ENCODE measurements at regions not wholly inside any gene's neighbourhood (a gene's known extent, or its start where the extent isn't known, plus 50 kb on each side); places are given as distances from the start of the nearest gene placed in this dataset.
"Not testable (repeated sequence)": the region's sequence is repeated elsewhere in the genome, so short reads cannot be mapped to it uniquely, and the experiment has no call there.

GRCh38 chr3:182331341-182331740, 462.0 kb upstream of the ATP11B start:
- H3K27me3 ChIP-seq (ENCODE audit: control insufficient read depth, insufficient read depth, low read length) = no peaks in the 10 kb centered on the region
- H3K4me3 ChIP-seq (ENCODE audit: low read length) = no peak overlapping the region
- H3K9me3 ChIP-seq (ENCODE audit: control insufficient read depth, low read depth, low read length) = no peaks in the 10 kb centered on the region
- no peaks in the 10 kb centered on the region for H3K36me3 ChIP-seq (ENCODE audit: control insufficient read depth, insufficient read depth, low read length)
- WGBS (ENCODE audit: insufficient coverage, low lambda C conversion rate) = 100% methylated on average over 1 of the region's 4 CpGs
- H3K27ac ChIP-seq (ENCODE audit: low read length) = no peak overlapping the region
- H3K4me1 ChIP-seq (ENCODE audit: control insufficient read depth, insufficient read depth, low read length) = no peaks in the 10 kb centered on the region
- DNase-seq = no peak

- Histone ChIP-seq H3K4me3 (ENCODE audit: low read length) (no peak overlapping the region), H3K9me3 (ENCODE audit: control insufficient read depth, low read depth, low read length) (no peaks in the 10 kb centered on the region), H3K27me3 (ENCODE audit: control insufficient read depth, insufficient read depth, low read length) (no peaks in the 10 kb centered on the region), H3K27ac (ENCODE audit: low read length) (no peak overlapping the region), H3K36me3 (ENCODE audit: control insufficient read depth, insufficient read depth, low read length) (no peaks in the 10 kb centered on the region), H3K4me1 (ENCODE audit: control insufficient read depth, insufficient read depth, low read length) (no peaks in the 10 kb centered on the region)
- WGBS (ENCODE audit: insufficient coverage, low lambda C conversion rate) = no CpG with 5 or more reads among the region's 1 CpG
- no peak for DNase-seq
These were observed 451.1 kb upstream of the ATP11B start for GRCh38 chr3:182342252-182342651.

GRCh38 chr3:182344026-182344425, 449.3 kb upstream of the ATP11B start:
- not testable (repeated sequence) for H3K4me1 ChIP-seq (ENCODE audit: control insufficient read depth, insufficient read depth, low read length); H3K27ac ChIP-seq (ENCODE audit: low read length); DNase-seq; H3K27me3 ChIP-seq (ENCODE audit: control insufficient read depth, insufficient read depth, low read length); H3K36me3 ChIP-seq (ENCODE audit: control insufficient read depth, insufficient read depth, low read length); H3K9me3 ChIP-seq (ENCODE audit: control insufficient read depth, low read depth, low read length); H3K4me3 ChIP-seq (ENCODE audit: low read length)

DNA sequence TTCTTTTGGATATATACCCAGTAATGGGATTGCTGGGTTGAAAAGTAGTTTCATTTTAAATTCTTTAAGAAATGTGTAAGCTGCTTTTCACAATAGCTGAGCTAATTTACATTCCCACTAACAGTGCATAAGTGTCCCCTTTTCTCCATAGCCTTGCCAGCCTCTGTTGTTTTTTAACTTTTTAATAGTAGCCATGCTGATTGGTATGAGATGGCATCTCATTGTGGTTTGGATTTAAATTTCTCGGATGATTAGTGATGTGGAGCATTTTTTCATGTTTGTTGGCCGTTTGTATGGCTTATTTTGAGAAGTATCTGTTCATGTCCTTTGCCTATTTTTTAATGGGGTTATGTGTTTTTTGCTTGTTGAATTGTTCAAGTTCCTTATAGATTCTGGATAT, 444.3 kb upstream of the ATP11B start:
- no peak for DNase-seq
- WGBS (ENCODE audit: insufficient coverage, low lambda C conversion rate) = no CpG with 5 or more reads among the region's 2 CpGs
- no peak overlapping the region for H3K27ac ChIP-seq (ENCODE audit: low read length)
- no peaks in the 10 kb centered on the region for H3K9me3 ChIP-seq (ENCODE audit: control insufficient read depth, low read depth, low read length)
- no peaks in the 10 kb centered on the region for H3K36me3 ChIP-seq (ENCODE audit: control insufficient read depth, insufficient read depth, low read length)
- H3K4me3 ChIP-seq (ENCODE audit: low read length) = no peak overlapping the region
- H3K27me3 ChIP-seq (ENCODE audit: control insufficient read depth, insufficient read depth, low read length) = no peaks in the 10 kb centered on the region
- no peaks in the 10 kb centered on the region for H3K4me1 ChIP-seq (ENCODE audit: control insufficient read depth, insufficient read depth, low read length)

DNA sequence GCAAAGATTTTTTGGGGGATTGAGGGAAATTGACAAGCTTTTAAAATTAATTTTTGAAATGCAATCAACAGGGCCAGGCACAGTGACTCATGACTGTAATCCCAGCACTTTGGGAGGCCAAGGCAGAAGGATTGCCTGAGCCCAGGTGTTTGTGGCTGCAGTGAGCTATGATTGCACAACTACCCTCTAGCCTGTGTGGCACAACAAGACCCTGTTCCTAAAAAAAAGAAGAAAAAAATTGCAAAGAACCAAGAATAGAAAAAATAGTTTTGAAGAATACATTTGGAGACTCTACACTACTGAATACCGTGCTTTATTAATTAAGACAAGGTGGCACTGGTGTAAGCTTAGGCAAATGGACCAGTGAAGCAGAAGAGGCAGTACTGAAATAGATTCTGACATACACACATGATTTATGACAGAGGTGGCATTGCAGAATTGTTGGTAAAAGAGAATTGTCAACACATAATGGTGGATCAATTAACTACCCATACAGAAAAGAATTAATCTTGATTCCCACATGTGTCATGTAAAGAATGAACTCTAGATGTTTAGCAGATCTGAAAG, 443.3 kb upstream of the ATP11B start:
- Histone ChIP-seq H3K9me3 (ENCODE audit: control insufficient read depth, low read depth, low read length) (no peaks in the 10 kb centered on the region), H3K36me3 (ENCODE audit: control insufficient read depth, insufficient read depth, low read length) (no peaks in the 10 kb centered on the region), H3K4me1 (ENCODE audit: control insufficient read depth, insufficient read depth, low read length) (no peaks in the 10 kb centered on the region), H3K27ac (ENCODE audit: low read length) (no peak overlapping the region), H3K4me3 (ENCODE audit: low read length) (no peak overlapping the region), H3K27me3 (ENCODE audit: control insufficient read depth, insufficient read depth, low read length) (no peaks in the 10 kb centered on the region)
- DNase-seq = no peak
- WGBS (ENCODE audit: insufficient coverage, low lambda C conversion rate) = 88% methylated on average over 1 of the region's 1 CpG

DNA sequence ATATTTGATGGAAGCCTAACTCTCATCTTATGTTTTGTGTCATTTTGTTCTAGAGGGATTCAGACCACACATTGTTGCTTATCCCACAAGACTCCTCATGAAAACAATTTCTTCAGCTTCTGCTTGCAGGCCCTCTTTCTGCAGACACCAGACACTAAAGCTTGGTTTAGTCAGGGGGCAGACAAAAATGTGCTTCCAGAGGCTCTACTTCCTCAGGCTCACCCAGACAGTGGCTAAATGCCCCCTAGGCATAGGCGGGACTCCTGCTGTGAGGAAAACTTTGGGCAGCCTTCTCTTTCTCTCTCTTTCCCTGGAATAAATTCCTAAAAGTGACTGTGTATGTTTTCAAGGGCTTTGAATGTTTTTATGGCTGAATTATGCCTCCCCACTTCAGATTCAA, 435.4 kb upstream of the ATP11B start:
- Histone ChIP-seq H3K9me3 (ENCODE audit: control insufficient read depth, low read depth, low read length) (no peaks in the 10 kb centered on the region), H3K36me3 (ENCODE audit: control insufficient read depth, insufficient read depth, low read length) (no peaks in the 10 kb centered on the region), H3K27ac (ENCODE audit: low read length) (no peak overlapping the region), H3K27me3 (ENCODE audit: control insufficient read depth, insufficient read depth, low read length) (no peaks in the 10 kb centered on the region), H3K4me1 (ENCODE audit: control insufficient read depth, insufficient read depth, low read length) (no peaks in the 10 kb centered on the region), H3K4me3 (ENCODE audit: low read length) (no peak overlapping the region)
- no peak for DNase-seq
- no CpG with 5 or more reads among the region's 1 CpG for WGBS (ENCODE audit: insufficient coverage, low lambda C conversion rate)

GRCh38 chr3:182364323-182364722, 429.0 kb upstream of the ATP11B start:
- Histone ChIP-seq H3K4me3 (ENCODE audit: low read length) (no peak overlapping the region), H3K27ac (ENCODE audit: low read length) (no peak overlapping the region), H3K36me3 (ENCODE audit: control insufficient read depth, insufficient read depth, low read length) (no peaks in the 10 kb centered on the region), H3K27me3 (ENCODE audit: control insufficient read depth, insufficient read depth, low read length) (no peaks in the 10 kb centered on the region), H3K9me3 (ENCODE audit: control insufficient read depth, low read depth, low read length) (no peaks in the 10 kb centered on the region), H3K4me1 (ENCODE audit: control insufficient read depth, insufficient read depth, low read length) (no peaks in the 10 kb centered on the region)
- WGBS (ENCODE audit: insufficient coverage, low lambda C conversion rate) = no CpG with 5 or more reads among the region's 6 CpGs
- no peak for DNase-seq

DNA sequence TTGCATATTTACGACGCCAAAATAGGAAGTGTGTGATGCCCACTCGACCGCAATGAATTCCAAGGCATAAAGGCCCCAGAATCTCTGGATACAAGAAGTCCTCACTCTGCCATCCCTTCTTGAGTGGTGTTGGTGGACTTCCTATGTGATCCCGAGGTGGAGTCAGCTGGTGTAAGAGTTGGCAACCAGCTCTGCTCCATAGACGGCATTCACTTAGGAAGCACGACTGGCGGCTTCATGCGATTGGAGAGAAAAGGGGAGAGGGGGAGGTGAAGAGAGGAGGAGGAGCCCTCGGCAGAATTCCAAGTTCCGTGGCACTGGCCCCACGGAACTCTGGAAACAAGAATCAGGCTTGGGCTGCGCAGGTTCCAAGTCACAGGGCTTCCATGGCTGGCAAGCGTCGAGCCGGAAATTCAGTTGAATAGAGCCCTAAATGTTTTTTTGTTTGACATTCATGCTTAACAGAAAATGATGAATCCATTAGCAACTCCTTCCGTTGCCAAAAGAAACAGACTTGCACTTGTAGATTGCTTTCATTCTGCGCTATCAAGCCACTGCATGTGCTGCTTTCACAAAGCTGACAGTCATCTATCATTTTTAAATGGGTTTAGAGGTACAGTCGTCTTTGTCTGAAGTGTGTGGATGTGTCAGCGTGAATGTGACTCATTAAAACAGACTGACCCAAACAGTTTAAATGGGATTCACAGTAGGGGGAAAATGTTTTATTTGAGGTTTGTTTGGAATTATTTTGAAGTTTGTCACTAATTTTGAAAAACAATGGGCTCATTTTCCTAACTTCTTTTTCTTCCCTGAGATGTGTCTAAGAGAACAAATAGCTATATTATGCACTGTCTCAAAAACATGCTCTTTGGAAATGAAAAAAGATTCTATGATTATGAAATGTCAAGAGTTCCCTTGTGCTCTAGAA, 428.3 kb upstream of the ATP11B start:
- Histone ChIP-seq H3K36me3 (ENCODE audit: control insufficient read depth, insufficient read depth, low read length) (no peaks in the 10 kb centered on the region), H3K4me3 (ENCODE audit: low read length) (no peak overlapping the region), H3K27ac (ENCODE audit: low read length) (no peak overlapping the region), H3K4me1 (ENCODE audit: control insufficient read depth, insufficient read depth, low read length) (no peaks in the 10 kb centered on the region), H3K9me3 (ENCODE audit: control insufficient read depth, low read depth, low read length) (no peaks in the 10 kb centered on the region), H3K27me3 (ENCODE audit: control insufficient read depth, insufficient read depth, low read length) (no peaks in the 10 kb centered on the region)
- peak in 1 of 2 donors; percentile 10 for DNase-seq
- 80% methylated on average over 1 of the region's 20 CpGs for WGBS (ENCODE audit: insufficient coverage, low lambda C conversion rate)

- no peaks in the 10 kb centered on the region for H3K36me3 ChIP-seq (ENCODE audit: control insufficient read depth, insufficient read depth, low read length)
- H3K27ac ChIP-seq (ENCODE audit: low read length) = no peak overlapping the region
- no peak for DNase-seq
- 92% methylated on average over 2 of the region's 2 CpGs for WGBS (ENCODE audit: insufficient coverage, low lambda C conversion rate)
- H3K9me3 ChIP-seq (ENCODE audit: control insufficient read depth, low read depth, low read length) = no peaks in the 10 kb centered on the region
- H3K4me1 ChIP-seq (ENCODE audit: control insufficient read depth, insufficient read depth, low read length) = no peaks in the 10 kb centered on the region
- no peak overlapping the region for H3K4me3 ChIP-seq (ENCODE audit: low read length)
- no peaks in the 10 kb centered on the region for H3K27me3 ChIP-seq (ENCODE audit: control insufficient read depth, insufficient read depth, low read length)
These were observed 426.6 kb upstream of the ATP11B start for GRCh38 chr3:182366746-182367145.

GRCh38 chr3:182369861-182370260, 423.4 kb upstream of the ATP11B start:
- Histone ChIP-seq H3K27ac (ENCODE audit: low read length) (no peak overlapping the region), H3K27me3 (ENCODE audit: control insufficient read depth, insufficient read depth, low read length) (no peaks in the 10 kb centered on the region), H3K4me1 (ENCODE audit: control insufficient read depth, insufficient read depth, low read length) (no peaks in the 10 kb centered on the region), H3K4me3 (ENCODE audit: low read length) (no peak overlapping the region), H3K36me3 (ENCODE audit: control insufficient read depth, insufficient read depth, low read length) (no peaks in the 10 kb centered on the region), H3K9me3 (ENCODE audit: control insufficient read depth, low read depth, low read length) (no peaks in the 10 kb centered on the region)
- no peak for DNase-seq
- WGBS (ENCODE audit: insufficient coverage, low lambda C conversion rate) = no CpG with 5 or more reads among the region's 1 CpG

DNA sequence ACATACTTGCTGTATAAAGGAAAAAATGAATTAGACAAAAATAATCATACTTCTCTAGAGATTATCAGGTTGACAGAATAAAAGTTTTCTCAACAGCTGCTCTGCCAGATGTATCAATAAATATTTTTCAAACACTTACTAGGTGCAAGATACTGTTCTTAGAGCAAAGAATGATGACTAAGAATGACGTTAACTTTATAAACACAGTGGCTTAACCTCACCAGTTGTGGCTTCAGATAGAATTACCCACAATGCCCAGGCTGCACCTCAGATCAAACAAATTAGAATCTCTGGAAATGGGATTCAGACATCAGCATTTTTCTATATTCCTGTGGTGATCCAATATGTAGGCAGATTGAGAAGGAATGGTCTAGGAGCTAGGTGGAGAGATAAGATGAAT, 422.4 kb upstream of the ATP11B start:
- DNase-seq = no peak
- no peaks in the 10 kb centered on the region for H3K27me3 ChIP-seq (ENCODE audit: control insufficient read depth, insufficient read depth, low read length)
- H3K4me3 ChIP-seq (ENCODE audit: low read length) = no peak overlapping the region
- no peak overlapping the region for H3K27ac ChIP-seq (ENCODE audit: low read length)
- H3K9me3 ChIP-seq (ENCODE audit: control insufficient read depth, low read depth, low read length) = no peaks in the 10 kb centered on the region
- no peaks in the 10 kb centered on the region for H3K4me1 ChIP-seq (ENCODE audit: control insufficient read depth, insufficient read depth, low read length)
- no CpG with 5 or more reads among the region's 1 CpG for WGBS (ENCODE audit: insufficient coverage, low lambda C conversion rate)
- no peaks in the 10 kb centered on the region for H3K36me3 ChIP-seq (ENCODE audit: control insufficient read depth, insufficient read depth, low read length)
